ENCODE measurements at regions not wholly inside any gene's neighbourhood (a gene's known extent, or its start where the extent isn't known, plus 50 kb on each side); places are given as distances from the start of the nearest gene placed in this dataset.

DNA sequence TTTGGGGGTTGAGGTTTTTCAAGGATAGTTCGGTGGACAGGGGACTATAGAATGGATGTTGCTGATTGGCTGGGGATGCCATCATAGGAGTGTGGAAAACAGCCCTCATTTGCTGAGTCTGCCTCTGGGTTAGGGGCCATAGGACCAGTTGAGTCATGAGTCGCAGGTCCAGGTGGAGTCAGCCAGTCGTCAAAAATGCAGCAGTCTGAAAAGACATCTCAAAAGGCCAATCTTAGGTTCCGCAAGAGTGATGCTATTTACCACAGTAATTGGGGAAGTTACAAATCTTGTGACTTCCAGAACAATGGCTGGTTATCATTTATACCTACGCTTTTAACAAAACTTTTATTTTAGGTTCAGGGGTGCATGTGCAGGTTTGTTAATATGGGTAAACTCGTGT lies 276.0 kb upstream of the DMRT1 start:
- Histone ChIP-seq H3K4me1 (ENCODE audit: control insufficient read depth in 1 of 2, extremely low read depth in 1 of 2, insufficient read depth in 2 of 2, low read length in 2 of 2) (peaks cover 0 to 4% of the 10 kb centered on the region in 2 experiments), H3K36me3 (ENCODE audit: control insufficient read depth in 2 of 2, extremely low read depth in 1 of 2, insufficient read depth in 1 of 2, low read length in 1 of 2) (no peaks in the 10 kb centered on the region), H3K4me3 (ENCODE audit: control insufficient read depth in 1 of 2, extremely low read depth in 1 of 2, low read length in 1 of 2) (no peak overlapping the region), H3K9me3 (no peaks in the 10 kb centered on the region), H3K27ac (ENCODE audit: low read length) (no peak overlapping the region), H3K27me3 (replicated peaks in 1 of 2; ENCODE audit: control insufficient read depth in 2 of 2, extremely low read depth in 1 of 2, insufficient read depth in 2 of 2, low read length in 1 of 2) (no peaks in the 10 kb centered on the region)
- WGBS (ENCODE audit: insufficient coverage) = 82% methylated on average over 3 of the region's 6 CpGs
- DNase-seq = no peak
- POLR2A ChIA-PET = no interaction called here
- H3K4me1 Mint-ChIP-seq = peaks cover 0 to 41% (median 23%) of the 10 kb centered on the region in 3 donors
- peaks cover 17% of the 10 kb centered on the region for H3K36me3 Mint-ChIP-seq
- H3K9me3 Mint-ChIP-seq = peaks cover 0 to 12% (median 0%) of the 10 kb centered on the region in 3 donors
- H3K27me3 Mint-ChIP-seq = peaks cover 0 to 4% of the 10 kb centered on the region in 2 donors
- H3K4me3 Mint-ChIP-seq = no peak overlapping the region
- ATAC-seq (replicated peaks in 1 of 4) = no peak
- no peak overlapping the region for H3K27ac Mint-ChIP-seq
- CTCF ChIA-PET = no interaction called here

DNA sequence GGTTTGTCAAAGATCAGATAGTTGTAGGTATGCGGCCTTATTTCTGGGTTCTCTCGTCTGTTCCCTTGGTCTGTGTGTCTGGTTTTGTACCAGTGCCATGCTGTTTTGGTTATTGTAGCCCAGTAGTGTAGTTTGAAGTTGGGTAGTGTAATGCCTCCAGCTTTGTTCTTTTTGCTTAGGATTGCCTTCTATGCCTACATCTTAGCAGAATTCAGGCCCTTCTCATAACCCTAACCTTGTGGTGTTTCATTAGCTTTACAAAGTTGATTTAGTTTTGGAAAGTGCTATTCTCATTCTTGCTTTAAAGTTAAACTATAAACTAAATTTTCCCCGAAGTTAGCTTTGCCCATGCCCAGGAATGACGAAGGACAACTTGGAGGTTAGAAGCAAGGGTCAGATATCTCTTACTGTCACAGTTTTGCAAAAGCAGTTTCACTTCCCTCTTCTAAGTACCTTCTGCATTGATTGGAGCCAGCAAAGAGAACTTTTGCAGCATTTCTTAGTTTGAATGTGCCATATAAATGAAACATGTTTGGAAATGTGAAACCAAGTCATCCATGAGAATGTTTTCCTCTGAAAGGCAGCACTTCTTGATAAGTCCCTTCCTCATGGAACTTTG lies 274.3 kb upstream of the DMRT1 start:
- H3K36me3 ChIP-seq (ENCODE audit: control insufficient read depth in 2 of 2, extremely low read depth in 1 of 2, insufficient read depth in 1 of 2, low read length in 1 of 2) = no peaks in the 10 kb centered on the region
- H3K27me3 ChIP-seq (replicated peaks in 1 of 2; ENCODE audit: control insufficient read depth in 2 of 2, extremely low read depth in 1 of 2, insufficient read depth in 2 of 2, low read length in 1 of 2) = no peaks in the 10 kb centered on the region
- no peak overlapping the region for H3K27ac Mint-ChIP-seq
- POLR2A ChIA-PET = no interaction called here
- CTCF ChIA-PET = no interaction called here
- H3K4me3 Mint-ChIP-seq = no peak overlapping the region
- peaks cover 0 to 41% (median 19%) of the 10 kb centered on the region in 3 donors for H3K4me1 Mint-ChIP-seq
- H3K4me3 ChIP-seq (ENCODE audit: control insufficient read depth in 1 of 2, extremely low read depth in 1 of 2, low read length in 1 of 2) = no peak overlapping the region
- WGBS (ENCODE audit: insufficient coverage) = 100% methylated on average over 2 of the region's 4 CpGs
- no peaks in the 10 kb centered on the region for H3K9me3 ChIP-seq
- DNase-seq = no peak
- peaks cover 17% of the 10 kb centered on the region for H3K36me3 Mint-ChIP-seq
- H3K9me3 Mint-ChIP-seq = peaks cover 0 to 12% (median 0%) of the 10 kb centered on the region in 3 donors
- H3K27me3 Mint-ChIP-seq = peaks cover 0 to 4% of the 10 kb centered on the region in 2 donors
- H3K27ac ChIP-seq (ENCODE audit: low read length) = no peak overlapping the region
- peaks cover 0 to 4% of the 10 kb centered on the region in 2 experiments for H3K4me1 ChIP-seq (ENCODE audit: control insufficient read depth in 1 of 2, extremely low read depth in 1 of 2, insufficient read depth in 2 of 2, low read length in 2 of 2)
- no peak for ATAC-seq (replicated peaks in 1 of 4)

DNA sequence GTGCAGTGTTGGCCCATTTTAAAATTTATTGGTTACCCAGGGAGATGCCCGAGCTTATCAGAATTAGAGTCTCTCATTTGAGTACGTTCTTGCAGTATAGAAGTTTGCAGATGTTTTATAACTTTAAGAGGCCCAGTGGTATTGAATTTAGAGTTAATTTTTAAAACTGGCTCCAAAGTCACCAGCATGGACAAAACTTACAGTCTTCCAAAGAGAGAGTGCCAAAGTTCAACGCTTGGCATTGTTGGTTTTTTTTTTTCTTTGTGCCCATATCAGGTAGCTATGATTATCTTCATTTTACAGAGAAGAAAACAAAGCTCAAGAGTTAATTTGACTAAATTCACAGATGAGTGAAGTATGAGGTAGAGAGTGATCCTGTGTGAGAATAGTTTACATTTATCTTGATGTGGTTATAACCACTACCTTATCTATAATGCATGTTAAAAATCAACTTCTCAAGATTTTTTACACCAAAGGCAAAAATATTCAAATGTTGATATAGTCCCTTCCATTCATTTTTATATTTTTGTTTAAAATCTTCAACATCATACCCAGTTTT lies 273.7 kb upstream of the DMRT1 start:
- ATAC-seq (replicated peaks in 1 of 4) (no peak), DNase-seq (no peak)
- H3K27me3 Mint-ChIP-seq = peaks cover 0 to 4% of the 10 kb centered on the region in 2 donors
- POLR2A ChIA-PET = no interaction called here
- H3K4me3 Mint-ChIP-seq = no peak overlapping the region
- H3K4me1 Mint-ChIP-seq = peaks cover 0 to 42% (median 19%) of the 10 kb centered on the region in 3 donors
- peaks cover 0 to 12% (median 0%) of the 10 kb centered on the region in 3 donors for H3K9me3 Mint-ChIP-seq
- Histone ChIP-seq H3K27me3 (replicated peaks in 1 of 2; ENCODE audit: control insufficient read depth in 2 of 2, extremely low read depth in 1 of 2, insufficient read depth in 2 of 2, low read length in 1 of 2) (peaks cover 0 to 2% of the 10 kb centered on the region in 2 experiments), H3K36me3 (ENCODE audit: control insufficient read depth in 2 of 2, extremely low read depth in 1 of 2, insufficient read depth in 1 of 2, low read length in 1 of 2) (no peaks in the 10 kb centered on the region), H3K27ac (ENCODE audit: low read length) (no peak overlapping the region), H3K4me1 (ENCODE audit: control insufficient read depth in 1 of 2, extremely low read depth in 1 of 2, insufficient read depth in 2 of 2, low read length in 2 of 2) (peaks cover 0 to 4% of the 10 kb centered on the region in 2 experiments), H3K4me3 (ENCODE audit: control insufficient read depth in 1 of 2, extremely low read depth in 1 of 2, low read length in 1 of 2) (no peak overlapping the region), H3K9me3 (no peaks in the 10 kb centered on the region)
- CTCF ChIA-PET = no interaction called here
- WGBS (ENCODE audit: insufficient coverage) = 100% methylated on average over 1 of the region's 3 CpGs
- peaks cover 17% of the 10 kb centered on the region for H3K36me3 Mint-ChIP-seq
- no peak overlapping the region for H3K27ac Mint-ChIP-seq

DNA sequence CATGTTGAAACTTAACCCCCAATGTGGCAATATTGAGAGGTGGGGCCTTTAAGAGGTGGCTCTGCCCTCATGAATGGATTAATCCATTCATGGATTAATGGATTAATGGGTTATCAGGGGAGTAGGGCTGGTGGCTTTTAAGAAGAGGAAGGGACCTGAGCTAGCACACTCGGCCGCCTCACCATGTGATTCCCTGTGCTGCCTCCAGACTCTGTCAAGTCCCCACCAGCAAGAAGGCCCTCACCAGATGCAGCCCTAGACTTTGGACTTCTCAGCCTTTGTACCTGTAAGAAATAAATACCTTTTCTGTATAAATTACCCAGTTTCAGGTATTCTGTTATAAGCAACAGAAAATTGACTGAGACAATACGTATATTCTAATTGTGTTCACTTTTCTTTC lies 272.2 kb upstream of the DMRT1 start:
- ATAC-seq (replicated peaks in 1 of 4) (no peak), DNase-seq (no peak)
- Histone ChIP-seq H3K4me1 (ENCODE audit: control insufficient read depth in 1 of 2, extremely low read depth in 1 of 2, insufficient read depth in 2 of 2, low read length in 2 of 2) (peaks cover 0 to 4% of the 10 kb centered on the region in 2 experiments), H3K9me3 (no peaks in the 10 kb centered on the region), H3K36me3 (ENCODE audit: control insufficient read depth in 2 of 2, extremely low read depth in 1 of 2, insufficient read depth in 1 of 2, low read length in 1 of 2) (no peaks in the 10 kb centered on the region), H3K27me3 (replicated peaks in 1 of 2; ENCODE audit: control insufficient read depth in 2 of 2, extremely low read depth in 1 of 2, insufficient read depth in 2 of 2, low read length in 1 of 2) (peaks cover 0 to 2% of the 10 kb centered on the region in 2 experiments), H3K4me3 (ENCODE audit: control insufficient read depth in 1 of 2, extremely low read depth in 1 of 2, low read length in 1 of 2) (no peak overlapping the region), H3K27ac (ENCODE audit: low read length) (no peak overlapping the region)
- WGBS (ENCODE audit: insufficient coverage) = no CpG with 5 or more reads among the region's 3 CpGs
- Mint-ChIP-seq H3K27me3 (peaks cover 0 to 4% of the 10 kb centered on the region in 2 donors), H3K4me1 (peaks cover 0 to 40% (median 19%) of the 10 kb centered on the region in 3 donors), H3K9me3 (peaks cover 0 to 12% (median 0%) of the 10 kb centered on the region in 3 donors), H3K27ac (no peak overlapping the region), H3K36me3 (peaks cover 17% of the 10 kb centered on the region), H3K4me3 (no peak overlapping the region)
- ChIA-PET POLR2A (no interaction called here), CTCF (interaction anchor here in 1 of 2 donors (0.6 kb wide), 1 partner anchor 179 kb away, joined by 6 read pairs; no protein-coding TSS in a partner anchor)

DNA sequence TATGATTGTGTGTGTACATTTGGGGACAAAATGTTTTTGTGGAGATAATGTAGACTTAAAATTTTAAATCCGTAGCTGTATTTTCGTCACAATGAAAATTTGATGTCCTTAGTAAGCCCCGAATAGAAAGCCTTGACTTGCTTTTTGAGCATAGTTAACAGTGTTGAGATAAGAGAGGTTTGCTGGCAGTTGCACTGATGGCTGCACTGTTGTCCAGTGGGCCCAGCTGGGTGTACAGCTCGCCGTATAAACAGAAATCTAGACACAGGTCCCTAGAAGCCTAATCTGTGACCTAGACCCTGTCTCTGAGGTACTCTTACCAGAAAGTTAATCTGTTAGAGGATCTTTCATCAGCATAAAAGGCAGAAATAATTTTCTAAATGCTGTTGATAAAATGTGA lies 271.3 kb upstream of the DMRT1 start:
- no peak for ATAC-seq (replicated peaks in 1 of 4)
- H3K27ac Mint-ChIP-seq = no peak overlapping the region
- H3K9me3 Mint-ChIP-seq = peaks cover 0 to 11% (median 0%) of the 10 kb centered on the region in 3 donors
- peaks cover 0 to 2% of the 10 kb centered on the region in 2 experiments for H3K27me3 ChIP-seq (replicated peaks in 1 of 2; ENCODE audit: control insufficient read depth in 2 of 2, extremely low read depth in 1 of 2, insufficient read depth in 2 of 2, low read length in 1 of 2)
- no peak for DNase-seq
- H3K27me3 Mint-ChIP-seq = no peaks in the 10 kb centered on the region
- H3K36me3 Mint-ChIP-seq = peaks cover 13% of the 10 kb centered on the region
- ChIA-PET POLR2A (no interaction called here), CTCF (no interaction called here)
- H3K4me3 ChIP-seq (ENCODE audit: control insufficient read depth in 1 of 2, extremely low read depth in 1 of 2, low read length in 1 of 2) = no peak overlapping the region
- no peaks in the 10 kb centered on the region for H3K9me3 ChIP-seq
- H3K27ac ChIP-seq (ENCODE audit: low read length) = no peak overlapping the region
- no peak overlapping the region for H3K4me3 Mint-ChIP-seq
- 86% methylated on average over 5 of the region's 5 CpGs for WGBS (ENCODE audit: insufficient coverage)
- no peaks in the 10 kb centered on the region for H3K36me3 ChIP-seq (ENCODE audit: control insufficient read depth in 2 of 2, extremely low read depth in 1 of 2, insufficient read depth in 1 of 2, low read length in 1 of 2)
- peaks cover 0 to 4% of the 10 kb centered on the region in 2 experiments for H3K4me1 ChIP-seq (ENCODE audit: control insufficient read depth in 1 of 2, extremely low read depth in 1 of 2, insufficient read depth in 2 of 2, low read length in 2 of 2)
- peaks cover 0 to 39% (median 19%) of the 10 kb centered on the region in 3 donors for H3K4me1 Mint-ChIP-seq

DNA sequence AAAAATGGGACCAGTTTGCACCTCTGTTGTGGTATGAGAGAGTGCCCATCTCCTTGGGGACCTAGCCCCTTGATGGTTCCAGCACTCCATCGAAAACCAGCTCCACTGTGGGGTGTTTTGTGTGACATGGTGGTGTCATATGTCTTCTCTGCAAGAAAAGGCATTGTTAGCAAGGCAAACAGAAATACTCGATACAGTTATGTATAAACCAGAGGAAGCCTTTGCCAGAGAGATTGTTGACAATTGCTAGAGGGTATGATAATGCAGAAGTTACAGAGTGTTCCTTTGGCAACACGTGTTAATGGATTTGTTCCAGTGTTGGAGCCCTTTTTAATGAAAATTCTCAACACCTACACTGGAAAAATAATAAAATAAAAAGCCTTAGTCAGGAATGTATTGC lies 270.4 kb upstream of the DMRT1 start:
- Histone ChIP-seq H3K36me3 (ENCODE audit: control insufficient read depth in 2 of 2, extremely low read depth in 1 of 2, insufficient read depth in 1 of 2, low read length in 1 of 2) (no peaks in the 10 kb centered on the region), H3K4me1 (ENCODE audit: control insufficient read depth in 1 of 2, extremely low read depth in 1 of 2, insufficient read depth in 2 of 2, low read length in 2 of 2) (peaks cover 0 to 4% of the 10 kb centered on the region in 2 experiments), H3K4me3 (ENCODE audit: control insufficient read depth in 1 of 2, extremely low read depth in 1 of 2, low read length in 1 of 2) (no peak overlapping the region), H3K27ac (ENCODE audit: low read length) (no peak overlapping the region), H3K9me3 (no peaks in the 10 kb centered on the region), H3K27me3 (replicated peaks in 1 of 2; ENCODE audit: control insufficient read depth in 2 of 2, extremely low read depth in 1 of 2, insufficient read depth in 2 of 2, low read length in 1 of 2) (peaks cover 0 to 2% of the 10 kb centered on the region in 2 experiments)
- no peak overlapping the region for H3K27ac Mint-ChIP-seq
- 80% methylated on average over 1 of the region's 3 CpGs for WGBS (ENCODE audit: insufficient coverage)
- DNase-seq (no peak), ATAC-seq (replicated peaks in 1 of 4) (no peak)
- H3K4me1 Mint-ChIP-seq = peaks cover 0 to 36% (median 19%) of the 10 kb centered on the region in 3 donors
- ChIA-PET CTCF (no interaction called here), POLR2A (no interaction called here)
- H3K4me3 Mint-ChIP-seq = no peak overlapping the region
- H3K9me3 Mint-ChIP-seq = peaks cover 0 to 4% (median 0%) of the 10 kb centered on the region in 3 donors
- H3K36me3 Mint-ChIP-seq = peaks cover 6% of the 10 kb centered on the region
- H3K27me3 Mint-ChIP-seq = no peaks in the 10 kb centered on the region
